SK-N-DZ (cell line): ENCODE measurements at regions not wholly inside any gene's neighbourhood (a gene's known extent, or its start where the extent isn't known, plus 50 kb on each side); places are given as distances from the start of the nearest gene placed in this dataset.
A peak's percentile ranks its signal among the peaks of the same experiment; 100 is the strongest.
"Not testable (repeated sequence)": the region's sequence is repeated elsewhere in the genome, so short reads cannot be mapped to it uniquely, and the experiment has no call there.

Experiments used
- DNase-seq: peaks from one replicate; pipeline ENCODE4 v3.0.0-alpha.2; 2015; ENCODE audit warnings: low spot score

DNA sequence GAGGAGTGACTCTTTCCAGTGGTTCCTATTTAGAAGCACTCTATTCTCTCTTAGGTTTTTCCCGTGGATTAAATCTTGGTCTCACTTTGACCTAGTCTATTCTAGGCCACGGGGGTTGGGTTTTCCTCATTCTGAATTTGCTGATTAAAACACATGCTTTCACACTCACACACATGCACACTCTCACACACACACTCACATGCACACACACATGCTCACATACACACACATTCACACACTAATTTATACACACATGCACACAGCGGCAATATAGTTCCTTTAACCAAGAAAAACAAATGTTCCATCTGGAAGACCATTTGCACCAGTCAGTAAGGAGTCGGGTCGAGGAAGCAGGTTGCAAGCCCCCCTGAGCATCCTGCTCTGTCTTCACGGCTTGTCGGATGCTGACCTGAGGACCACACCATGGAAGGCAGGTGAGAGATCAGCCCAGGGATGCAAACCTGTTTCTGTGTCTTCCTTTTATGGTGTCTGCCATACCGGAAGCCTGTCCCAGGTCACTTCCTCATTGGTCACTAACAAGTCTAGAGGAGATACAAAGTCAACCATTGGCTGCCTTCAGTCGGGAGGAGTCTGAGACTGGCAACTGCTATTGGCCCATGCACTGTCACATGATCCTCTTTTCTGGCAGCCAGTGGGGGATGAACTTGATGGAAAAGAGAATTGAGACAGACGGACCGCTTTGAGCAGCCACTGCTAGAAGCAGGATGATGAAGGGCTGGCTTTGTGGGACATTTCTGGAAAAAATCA, 330.8 kb downstream of the FGFR2 start:
- peak; percentile 31 for DNase-seq

DNA sequence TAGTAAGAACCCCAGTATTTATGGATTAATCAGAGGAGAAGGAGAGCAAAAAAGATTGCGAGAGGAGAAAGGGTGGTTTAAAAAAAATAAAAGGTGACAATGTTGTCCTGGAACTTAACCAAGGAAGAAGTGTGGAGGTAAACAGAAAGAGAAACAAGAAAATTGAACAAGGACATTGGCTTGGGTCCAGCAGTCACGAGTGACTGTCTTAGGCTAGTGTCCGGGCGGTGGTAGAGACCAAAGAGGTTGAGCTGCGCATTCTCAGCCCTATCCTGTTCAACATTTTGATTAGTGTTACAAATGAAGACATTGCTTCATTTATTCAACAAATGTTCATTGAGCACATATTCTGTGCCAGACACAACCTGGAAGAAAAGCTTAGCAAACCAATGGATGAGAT, 329.9 kb downstream of the FGFR2 start:
- no peak for DNase-seq

DNA sequence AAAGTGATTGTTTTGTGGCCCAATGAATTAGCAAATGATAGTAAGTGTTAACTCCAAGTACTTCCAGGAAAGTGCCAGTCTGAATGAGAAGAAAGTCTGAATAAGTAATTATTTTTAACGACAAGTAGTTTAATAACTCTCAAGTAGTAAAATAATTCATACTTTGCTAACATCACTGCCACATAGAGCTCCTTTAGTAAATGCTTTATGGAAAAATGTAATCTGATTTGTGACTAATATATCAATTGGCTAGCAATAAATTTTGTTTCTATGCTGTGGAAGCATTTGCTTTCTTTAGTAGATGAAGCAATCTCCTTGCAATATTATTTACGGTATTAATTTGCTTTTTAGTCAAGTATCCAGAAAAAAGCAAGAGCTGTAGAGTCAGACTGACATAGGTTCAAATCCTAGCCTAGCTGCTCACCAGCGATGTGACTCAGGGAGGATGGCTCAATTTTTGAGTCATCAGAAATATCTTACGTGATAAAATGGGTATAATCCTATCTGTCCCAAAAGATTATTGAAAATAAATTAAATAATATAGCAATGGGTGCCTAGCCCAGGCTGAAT, 329.3 kb downstream of the FGFR2 start:
- no peak for DNase-seq

DNA sequence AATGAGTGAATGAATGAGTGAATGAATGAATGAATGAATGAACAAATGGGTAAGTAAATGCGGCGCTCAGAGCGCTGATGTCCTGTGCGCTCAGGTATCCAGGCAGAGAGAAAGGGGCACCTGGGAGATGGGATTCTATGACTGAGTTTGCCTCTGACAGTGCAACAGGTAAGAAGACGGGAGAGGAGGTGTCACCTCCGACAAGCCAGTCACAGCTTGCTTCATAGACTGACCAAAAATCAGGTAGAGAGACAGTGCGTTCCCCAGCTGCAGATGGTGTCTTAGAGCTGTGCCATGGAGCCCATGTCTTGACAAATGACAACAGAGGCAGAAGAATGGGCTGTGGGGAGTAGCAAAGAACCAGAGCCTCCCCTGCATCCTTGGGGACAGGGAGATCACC, 327.3 kb downstream of the FGFR2 start:
- DNase-seq = no peak

DNA sequence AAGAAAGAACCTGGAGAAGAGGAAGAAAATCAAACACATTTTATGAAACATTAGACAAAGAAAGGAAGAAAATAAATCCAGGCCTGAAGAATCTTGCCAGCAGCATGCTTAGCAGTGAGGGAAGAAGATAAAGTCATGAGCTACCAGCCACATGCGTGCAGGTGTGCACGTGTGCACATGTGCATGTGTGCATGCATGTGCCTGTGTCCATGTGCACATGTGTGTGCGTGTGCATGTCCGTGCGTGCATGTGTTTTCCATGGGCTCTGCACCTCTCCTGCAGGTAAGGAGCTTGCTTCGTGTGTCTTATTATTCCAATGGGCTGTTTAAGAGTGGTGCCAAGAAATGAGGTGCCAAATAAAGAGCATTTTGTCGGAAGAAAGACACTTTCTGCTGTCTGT, 322.2 kb downstream of the FGFR2 start:
- DNase-seq = no peak

DNA sequence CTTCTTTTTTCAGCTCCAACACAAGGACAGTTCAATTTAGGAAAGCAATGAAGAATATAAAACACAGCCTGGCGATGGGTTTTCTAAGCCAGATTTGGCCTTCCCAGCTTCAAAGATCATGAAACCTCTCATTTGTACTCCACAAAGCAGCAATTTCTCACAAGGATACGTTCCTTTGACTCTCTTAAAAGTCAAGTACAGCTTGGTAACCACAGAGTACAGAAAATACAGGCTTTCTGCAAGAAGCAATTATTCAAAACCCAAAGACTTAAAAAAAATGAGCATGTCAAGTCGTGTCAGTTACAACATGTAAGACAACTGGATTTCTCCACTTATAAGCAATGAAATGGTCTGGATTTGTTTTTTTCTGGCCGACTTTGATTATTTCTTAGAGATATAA, 321.4 kb downstream of the FGFR2 start:
- no peak for DNase-seq

DNA sequence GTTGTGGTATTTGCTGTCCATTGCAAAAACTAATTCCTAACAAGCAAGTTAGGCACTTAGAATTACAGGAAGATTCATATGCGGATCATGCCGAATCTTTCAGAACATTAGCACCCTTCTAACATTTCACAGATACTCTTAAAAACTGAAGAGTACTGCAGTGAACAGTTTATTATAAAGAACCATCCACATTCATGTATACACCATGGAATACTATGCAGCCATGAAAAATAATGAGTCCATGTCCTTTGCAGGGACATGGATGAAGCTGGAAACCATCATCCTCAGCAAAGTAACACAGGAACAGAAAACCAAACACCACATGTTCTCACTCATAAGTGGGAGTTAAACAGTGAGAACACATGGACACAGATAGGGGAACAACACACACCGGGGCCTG, 319.9 kb downstream of the FGFR2 start:
- DNase-seq = not testable (repeated sequence)

DNA sequence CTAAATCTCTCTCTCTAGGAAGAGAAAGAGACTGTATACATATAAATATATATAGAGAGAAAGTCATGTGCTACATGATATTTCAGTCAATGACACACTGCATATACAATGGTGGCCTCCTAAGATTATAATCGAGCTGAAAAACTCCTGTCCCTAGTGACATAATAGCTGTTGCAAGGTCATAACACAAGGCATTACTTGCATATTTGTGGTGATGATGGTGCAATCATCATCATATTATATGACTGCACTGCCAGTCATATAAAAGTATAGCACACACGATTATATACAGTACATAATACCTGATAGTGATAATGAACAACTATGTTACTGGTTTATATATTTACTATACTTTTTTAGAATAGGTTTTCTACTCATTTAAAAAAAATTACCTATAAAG, 316.7 kb downstream of the FGFR2 start:
- no peak for DNase-seq

DNA sequence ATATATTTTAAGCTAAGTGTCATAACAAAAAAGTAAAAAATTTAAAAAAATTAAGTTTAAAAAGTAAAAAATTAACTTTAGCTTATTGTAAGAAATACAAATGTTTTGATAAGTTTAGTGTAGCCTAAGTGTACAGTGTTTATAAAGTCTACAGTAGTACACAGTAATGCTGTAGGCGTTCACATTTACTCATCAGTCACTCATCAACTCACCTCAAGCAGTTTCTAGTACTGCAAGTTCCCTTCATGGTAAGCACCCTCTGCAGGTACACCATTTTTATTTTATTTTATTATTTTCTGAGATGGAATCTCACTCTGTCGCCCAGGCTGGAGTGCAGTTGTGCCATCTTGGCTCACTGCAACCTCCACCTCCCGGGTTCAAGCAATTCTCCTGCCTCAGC, 316.0 kb downstream of the FGFR2 start:
- DNase-seq = no peak

DNA sequence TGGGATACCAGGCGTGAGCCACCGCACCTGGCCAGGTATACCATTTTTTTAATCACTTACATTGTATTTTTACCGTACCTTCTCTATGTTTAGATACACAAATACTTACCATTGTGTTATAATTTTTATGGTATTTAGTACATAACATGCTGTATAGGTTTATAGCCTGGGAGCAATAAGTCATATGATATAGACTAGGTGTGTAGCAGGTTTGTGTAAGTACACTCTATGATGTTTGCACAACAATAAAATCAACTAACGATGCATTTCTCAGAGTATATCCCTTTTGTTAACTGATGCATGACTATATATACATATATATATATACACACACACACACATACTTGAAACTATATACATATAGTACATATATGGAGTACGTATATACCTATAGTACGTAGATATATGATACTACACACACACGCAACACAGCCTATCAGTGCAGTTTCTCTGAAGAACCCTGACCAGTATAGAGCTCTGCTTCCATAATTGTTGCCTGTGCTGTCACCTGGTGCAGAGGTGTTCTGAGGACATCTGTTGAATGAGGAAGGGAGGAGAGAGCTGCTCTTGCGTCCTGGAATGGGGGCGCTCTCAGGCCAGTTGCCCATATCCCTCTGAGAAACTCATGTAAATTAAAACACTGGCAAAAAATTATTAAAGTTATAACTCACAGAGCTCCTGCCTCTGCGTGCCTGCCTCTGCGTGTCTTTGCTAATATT, 315.3 kb downstream of the FGFR2 start:
- no peak for DNase-seq

DNA sequence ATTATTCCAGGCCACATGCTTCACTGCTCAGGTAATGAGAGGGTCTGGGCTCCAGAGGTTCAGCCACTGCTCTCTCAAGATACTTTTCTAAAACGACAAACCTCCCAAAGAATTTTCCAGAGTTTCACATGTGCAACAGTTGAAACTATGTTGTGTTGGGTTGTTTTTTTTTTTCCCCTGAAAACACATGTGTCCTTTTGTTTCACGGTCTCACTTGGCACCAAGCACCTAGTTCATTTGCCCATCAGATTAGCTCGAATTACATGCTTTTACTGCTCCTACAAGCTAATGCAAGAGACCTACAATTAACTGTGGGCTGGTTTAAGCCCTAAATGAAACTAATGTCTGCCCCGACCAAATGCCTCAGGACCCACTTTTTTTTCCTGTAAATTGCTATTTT, 313.3 kb downstream of the FGFR2 start:
- DNase-seq = no peak

DNA sequence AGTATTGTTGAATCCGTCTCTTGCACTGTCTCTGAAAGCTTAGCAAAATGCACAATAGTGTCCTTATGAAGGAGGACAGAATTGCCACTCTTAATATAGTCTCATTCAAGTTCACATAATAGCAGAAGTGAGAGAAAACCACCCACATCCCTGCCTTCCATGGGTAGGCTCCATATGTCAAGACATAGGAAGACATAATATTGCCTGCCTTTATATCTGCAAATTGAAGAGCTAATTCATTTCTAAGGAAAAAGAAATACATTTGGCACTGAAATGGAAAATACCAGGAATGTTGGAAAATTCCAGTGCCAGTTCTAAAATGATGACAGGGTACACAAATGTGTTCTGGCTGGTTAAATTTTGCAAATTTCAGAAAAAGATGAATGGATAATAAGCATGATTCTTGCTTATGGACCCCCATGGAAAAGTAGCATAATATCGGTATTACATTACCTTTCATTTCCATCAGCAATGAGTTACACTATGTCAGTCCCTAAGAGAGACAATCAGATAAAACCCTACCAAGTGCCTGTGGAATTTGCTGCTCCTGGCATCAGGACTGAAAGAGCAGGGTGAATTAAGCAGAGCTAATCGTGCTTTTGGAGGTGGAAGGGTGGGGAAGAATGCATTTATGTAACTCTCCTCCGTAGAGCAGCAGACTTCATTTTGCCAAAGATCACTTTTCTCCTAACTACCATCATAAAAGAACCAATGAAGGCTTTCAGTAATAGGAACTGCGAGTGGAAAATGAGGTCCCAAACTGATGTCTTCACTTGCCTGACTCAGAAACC, 312.6 kb downstream of the FGFR2 start:
- DNase-seq = no peak

DNA sequence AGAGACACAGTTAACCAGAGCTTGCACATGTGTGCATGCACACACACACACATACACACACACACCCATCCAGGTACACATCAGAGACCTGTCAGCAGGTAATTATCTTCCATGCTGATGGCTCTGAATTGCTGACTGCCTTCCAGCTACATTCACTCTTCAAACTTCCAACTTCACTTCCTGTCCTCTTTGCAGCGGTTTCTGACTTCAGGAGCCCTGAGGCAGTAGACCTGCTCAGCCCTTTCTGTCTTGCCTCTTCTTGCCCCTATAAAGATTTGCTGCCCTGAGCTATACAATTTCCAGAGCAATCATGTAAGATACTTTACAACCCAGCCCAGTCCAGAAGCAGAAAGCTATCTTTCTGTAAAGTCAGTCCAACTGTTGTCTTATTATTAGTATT, 310.2 kb downstream of the FGFR2 start:
- no peak for DNase-seq

DNA sequence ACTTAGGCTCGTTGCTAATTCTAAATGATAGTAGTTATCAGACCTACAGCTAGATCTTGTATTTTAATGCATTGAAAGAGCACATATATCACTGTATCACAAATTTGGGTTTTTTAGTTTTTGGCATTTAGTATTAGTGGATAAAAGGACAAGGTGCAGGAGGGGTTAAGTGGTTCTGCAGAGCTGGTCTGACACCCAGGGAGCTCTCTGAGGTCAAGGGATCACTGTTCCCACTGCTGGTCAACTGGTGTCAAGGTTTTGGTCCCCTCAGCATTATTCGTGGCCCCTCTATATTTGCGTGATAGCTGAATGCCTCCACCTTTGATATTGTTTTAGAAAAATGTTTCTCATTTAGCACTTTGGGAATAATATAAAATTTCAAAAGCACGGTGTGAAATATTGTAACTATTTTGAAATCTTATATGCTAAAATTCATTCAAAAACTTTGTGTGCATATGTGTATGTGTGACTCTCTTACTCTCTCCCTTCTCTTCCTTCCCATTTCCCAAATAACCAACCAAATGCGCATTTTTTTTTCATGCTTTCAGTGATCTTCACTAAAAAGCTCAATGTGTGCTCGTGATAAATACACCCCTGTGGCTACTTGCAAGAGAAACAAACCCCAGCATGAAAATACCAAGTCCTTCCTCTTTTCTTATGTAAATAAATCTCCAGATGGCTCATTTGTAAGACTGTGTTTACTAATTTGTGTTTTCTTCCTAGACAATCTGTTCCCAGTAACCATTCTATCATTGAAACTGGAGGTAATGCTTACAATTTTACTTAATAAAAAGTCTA, 309.2 kb downstream of the FGFR2 start:
- DNase-seq = no peak

DNA sequence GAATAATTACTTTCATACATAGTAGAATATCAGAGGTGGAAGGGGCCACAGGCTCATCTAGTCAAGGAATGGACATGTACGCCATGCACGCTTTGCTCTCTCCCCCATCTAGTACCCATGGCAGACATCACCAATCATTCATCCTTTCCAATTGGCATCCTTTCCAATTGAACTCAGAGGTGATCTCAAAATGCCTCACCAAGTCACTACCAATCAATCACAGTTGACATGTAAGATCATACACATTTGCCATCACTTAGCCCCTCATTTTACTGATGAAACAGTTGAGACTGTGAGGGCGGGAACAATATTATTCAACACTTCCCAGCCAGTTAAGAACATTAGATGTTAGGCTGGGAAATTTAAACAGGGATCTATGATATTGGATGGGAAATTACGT, 308.4 kb downstream of the FGFR2 start:
- no peak for DNase-seq

DNA sequence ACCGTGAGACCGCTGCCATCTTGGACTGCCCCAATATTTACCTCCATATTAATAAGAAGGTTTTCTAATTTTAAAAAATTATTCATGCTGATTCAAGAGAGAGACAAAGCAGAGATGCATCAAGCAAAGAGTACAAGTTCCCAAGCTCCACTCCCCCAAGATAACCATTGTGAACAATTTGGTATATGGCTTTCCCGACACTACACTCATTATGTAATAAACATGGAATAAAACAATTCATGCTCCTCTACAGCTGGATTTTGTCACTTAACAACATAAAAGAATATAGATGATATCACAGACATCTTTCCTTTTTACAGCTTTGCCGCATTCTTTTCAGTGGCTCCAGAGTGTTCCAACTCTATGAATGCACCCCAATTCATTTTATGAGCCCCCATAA, 307.6 kb downstream of the FGFR2 start:
- no peak for DNase-seq

DNA sequence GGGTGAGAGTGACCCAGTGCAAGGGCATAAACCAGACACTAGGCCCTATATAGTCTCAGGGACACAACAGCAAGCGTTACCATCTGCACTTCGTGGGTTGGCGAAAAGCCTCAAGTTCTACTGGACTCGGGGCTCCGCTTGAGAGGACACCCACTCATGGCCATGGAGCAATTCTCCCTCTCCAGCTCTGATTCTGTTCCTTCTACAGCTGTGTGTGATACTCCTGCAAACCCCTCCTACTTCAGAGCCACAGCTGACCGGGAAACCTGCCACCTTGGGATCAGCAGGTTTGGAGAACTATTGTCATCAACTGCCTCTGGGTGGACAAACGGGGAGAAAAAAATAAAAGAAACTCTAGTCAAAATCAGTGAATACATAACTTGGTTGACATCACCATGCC, 306.9 kb downstream of the FGFR2 start:
- no peak for DNase-seq

DNA sequence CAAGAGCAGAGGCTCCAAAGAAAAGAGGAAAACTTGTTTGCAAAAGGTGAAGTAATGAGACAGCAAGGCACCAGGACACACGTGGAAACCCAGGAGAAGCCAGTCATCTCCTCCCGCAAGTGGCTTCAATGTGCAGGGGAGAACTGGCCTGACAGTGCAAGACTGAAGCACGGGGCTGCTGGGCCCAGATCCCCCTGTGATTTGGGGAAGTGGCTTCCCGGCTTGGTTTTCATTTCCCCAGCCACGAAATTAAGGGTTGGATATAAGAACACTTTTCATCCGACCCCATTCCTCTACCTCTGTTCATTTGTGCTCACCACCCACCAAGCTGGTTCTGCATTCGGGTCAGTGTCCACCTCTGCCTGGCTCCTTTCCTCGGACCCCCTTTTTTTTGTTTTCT, 306.4 kb downstream of the FGFR2 start:
- DNase-seq = no peak

DNA sequence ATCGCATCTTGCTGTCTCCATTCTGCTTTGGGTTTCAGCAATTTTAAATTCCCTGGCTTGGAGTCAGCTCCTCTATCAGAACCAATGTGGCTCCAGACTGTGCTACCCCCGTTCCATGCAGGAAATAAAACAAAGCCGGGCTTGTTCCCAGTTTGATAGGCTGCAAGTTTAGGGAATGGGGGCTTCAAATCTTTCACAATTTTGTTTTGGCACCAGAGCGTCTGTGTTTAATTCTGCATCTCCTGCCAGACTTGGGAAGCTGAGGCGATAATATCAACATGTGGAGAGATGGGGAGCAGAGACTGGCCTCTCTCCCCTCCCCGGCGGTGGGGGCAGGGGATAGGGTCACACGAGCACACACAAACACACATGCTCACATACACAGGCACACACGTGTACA, 305.9 kb downstream of the FGFR2 start:
- no peak for DNase-seq

DNA sequence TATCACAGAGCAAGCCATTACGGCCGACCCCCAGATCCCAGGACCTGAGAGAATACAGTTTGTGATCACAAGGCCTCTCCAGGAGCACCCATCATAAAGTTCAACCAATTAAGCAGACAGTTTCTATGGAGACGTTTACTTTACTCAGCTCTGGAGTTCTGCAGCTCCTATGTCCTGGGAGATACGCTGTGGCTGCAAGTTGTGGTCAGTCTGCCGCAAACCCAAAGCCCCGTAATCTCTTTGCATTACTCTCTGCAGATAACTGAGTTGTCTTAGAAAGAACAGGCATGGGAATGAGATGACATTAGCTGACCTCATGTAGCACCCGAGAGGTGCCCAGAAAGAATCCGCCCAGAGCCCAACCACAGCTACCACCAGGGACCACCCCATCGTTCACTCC, 305.1 kb downstream of the FGFR2 start:
- peak; percentile 23 for DNase-seq

DNA sequence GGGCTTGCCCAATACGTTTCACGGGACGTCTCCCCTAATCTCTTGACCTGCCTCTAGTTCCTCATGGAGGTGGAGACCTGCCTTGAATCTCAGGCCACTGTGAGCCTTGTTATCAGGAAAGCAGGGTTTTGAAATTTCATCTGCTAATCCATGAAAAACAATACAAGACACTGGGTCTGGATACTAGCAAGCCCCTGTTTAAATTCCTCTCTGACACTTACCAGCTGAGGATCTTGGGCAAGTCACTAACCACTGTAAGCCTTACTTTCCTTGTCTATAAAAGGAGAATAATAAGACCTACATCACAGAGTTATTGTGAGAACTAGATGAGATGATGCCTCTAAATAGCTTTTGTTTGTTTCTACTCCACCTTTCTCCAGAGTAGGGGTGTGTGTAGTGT, 303.6 kb downstream of the FGFR2 start:
- DNase-seq = no peak
